Naive B cell (primary cell): ENCODE measurements at regions not wholly inside any gene's neighbourhood (a gene's known extent, or its start where the extent isn't known, plus 50 kb on each side); places are given as distances from the start of the nearest gene placed in this dataset.

Source experiments
- ATAC-seq, 2 donors: fragments of 150-1000 bp; cut with Tn5 transposase; 2 replicates each; pipeline ENCODE4 v1.10.0; 2021; ENCODE audit warnings: low read depth in 2 of 2, mild to moderate bottlenecking in 2 of 2, moderate library complexity in 2 of 2
- DNase-seq: peaks from one replicate; pipeline ENCODE4 v3.0.0; 2022
- H3K27ac Mint-ChIP-seq, 6 donors: one replicate each; pipeline ENCODE4 v1.8.0; 2020 to 2022; ENCODE audit warnings: mild to moderate bottlenecking in 6 of 6, mixed read lengths in 6 of 6, moderate library complexity in 5 of 6, inconsistent platforms in 2 of 6
- H3K27me3 Mint-ChIP-seq, 3 donors: one replicate each; pipeline ENCODE4 v1.8.0; 2021 to 2022; ENCODE audit warnings: mixed read lengths in 3 of 3, mild to moderate bottlenecking in 1 of 3
- H3K36me3 Mint-ChIP-seq, 2 donors: one replicate each; pipeline ENCODE4 v1.8.0; 2020 to 2022; ENCODE audit warnings: mixed read lengths in 2 of 2, inconsistent platforms in 1 of 2, mild to moderate bottlenecking in 1 of 2
- H3K4me1 Mint-ChIP-seq, 3 donors: one replicate each; pipeline ENCODE4 v1.8.0; 2020 to 2022; ENCODE audit warnings: mixed read lengths in 3 of 3, inconsistent platforms in 1 of 3, mild to moderate bottlenecking in 1 of 3, moderate library complexity in 1 of 3
- H3K4me3 Mint-ChIP-seq, 8 donors: one replicate each; pipeline ENCODE4 v1.8.0; 2020 to 2022; ENCODE audit warnings: mild to moderate bottlenecking in 8 of 8, mixed read lengths in 8 of 8, moderate library complexity in 8 of 8, inconsistent platforms in 2 of 8
- H3K9me3 Mint-ChIP-seq, 7 donors: one replicate each; pipeline ENCODE4 v1.8.0; 2020 to 2022; ENCODE audit warnings: mixed read lengths in 7 of 7, mild to moderate bottlenecking in 5 of 7, inconsistent platforms in 2 of 7, moderate library complexity in 1 of 7

- no peak overlapping the region for H3K27ac Mint-ChIP-seq
- H3K9me3 Mint-ChIP-seq: peaks cover 0 to 4% (median 0%) of the 10 kb centered on the region in 7 donors
- DNase-seq (no peak), ATAC-seq (no peak)
- H3K27me3 Mint-ChIP-seq: peaks cover 12 to 29% (median 23%) of the 10 kb centered on the region in 3 donors
- H3K36me3 Mint-ChIP-seq: no peaks in the 10 kb centered on the region
- H3K4me1 Mint-ChIP-seq: no peaks in the 10 kb centered on the region
- H3K4me3 Mint-ChIP-seq: no peak overlapping the region
Measured at GRCh38 chr1:55473661-55474060, 258.5 kb upstream of the USP24 start.

GRCh38 chr1:55472784-55473183 lies 257.6 kb upstream of the USP24 start:
- ATAC-seq (no peak), DNase-seq (no peak)
- H3K36me3 Mint-ChIP-seq: no peaks in the 10 kb centered on the region
- peaks cover 0 to 2% (median 0%) of the 10 kb centered on the region in 7 donors for H3K9me3 Mint-ChIP-seq
- no peak overlapping the region for H3K4me3 Mint-ChIP-seq
- H3K27ac Mint-ChIP-seq: no peak overlapping the region
- H3K27me3 Mint-ChIP-seq: peaks cover 12 to 24% (median 19%) of the 10 kb centered on the region in 3 donors
- no peaks in the 10 kb centered on the region for H3K4me1 Mint-ChIP-seq

- no peak for ATAC-seq
- Mint-ChIP-seq H3K9me3 (no peaks in the 10 kb centered on the region), H3K36me3 (no peaks in the 10 kb centered on the region), H3K4me1 (no peaks in the 10 kb centered on the region), H3K4me3 (no peak overlapping the region), H3K27ac (no peak overlapping the region), H3K27me3 (peaks cover 12 to 20% (median 14%) of the 10 kb centered on the region in 3 donors)
- DNase-seq: no peak
Measured at GRCh38 chr1:55472115-55472514, 257.0 kb upstream of the USP24 start.

- H3K36me3 Mint-ChIP-seq: no peaks in the 10 kb centered on the region
- no peak overlapping the region for H3K4me3 Mint-ChIP-seq
- H3K9me3 Mint-ChIP-seq: no peaks in the 10 kb centered on the region
- peaks cover 0 to 4% (median 0%) of the 10 kb centered on the region in 3 donors for H3K27me3 Mint-ChIP-seq
- DNase-seq (no peak), ATAC-seq (no peak)
- no peaks in the 10 kb centered on the region for H3K4me1 Mint-ChIP-seq
- no peak overlapping the region for H3K27ac Mint-ChIP-seq
Measured at GRCh38 chr1:55468142-55468795, 253.1 kb upstream of the USP24 start.

GRCh38 chr1:55466921-55467320 lies 251.8 kb upstream of the USP24 start:
- Mint-ChIP-seq H3K9me3 (no peaks in the 10 kb centered on the region), H3K27me3 (no peaks in the 10 kb centered on the region), H3K36me3 (no peaks in the 10 kb centered on the region), H3K4me3 (no peak overlapping the region), H3K27ac (no peak overlapping the region), H3K4me1 (no peaks in the 10 kb centered on the region)
- no peak for ATAC-seq
- no peak for DNase-seq

- Mint-ChIP-seq H3K36me3 (no peaks in the 10 kb centered on the region), H3K9me3 (no peaks in the 10 kb centered on the region), H3K4me1 (no peaks in the 10 kb centered on the region), H3K4me3 (no peak overlapping the region), H3K27me3 (no peaks in the 10 kb centered on the region), H3K27ac (no peak overlapping the region)
- ATAC-seq: no peak
- no peak for DNase-seq
Measured at GRCh38 chr1:55466373-55466772, 251.2 kb upstream of the USP24 start.

GRCh38 chr1:55464550-55464949 lies 249.4 kb upstream of the USP24 start:
- no peak for ATAC-seq
- Mint-ChIP-seq H3K27me3 (no peaks in the 10 kb centered on the region), H3K9me3 (peaks cover 0 to 4% (median 0%) of the 10 kb centered on the region in 7 donors), H3K27ac (no peak overlapping the region), H3K4me3 (no peak overlapping the region), H3K4me1 (no peaks in the 10 kb centered on the region), H3K36me3 (no peaks in the 10 kb centered on the region)
- DNase-seq: no peak

- Mint-ChIP-seq H3K36me3 (no peaks in the 10 kb centered on the region), H3K27ac (no peak overlapping the region), H3K27me3 (no peaks in the 10 kb centered on the region), H3K9me3 (peaks cover 0 to 4% (median 0%) of the 10 kb centered on the region in 7 donors), H3K4me3 (no peak overlapping the region), H3K4me1 (no peaks in the 10 kb centered on the region)
- ATAC-seq: no peak
- DNase-seq: no peak
Measured at GRCh38 chr1:55463814-55464475, 248.8 kb upstream of the USP24 start.

- Mint-ChIP-seq H3K27me3 (peaks cover 0 to 3% (median 0%) of the 10 kb centered on the region in 3 donors), H3K4me1 (no peaks in the 10 kb centered on the region), H3K9me3 (peaks cover 8 to 23% (median 20%) of the 10 kb centered on the region in 7 donors), H3K27ac (peak overlapping the region in 1 of 6 donors; percentile 90), H3K36me3 (peaks cover 0 to 5% of the 10 kb centered on the region in 2 donors), H3K4me3 (no peak overlapping the region)
- ATAC-seq (no peak), DNase-seq (no peak)
Measured at GRCh38 chr1:55457874-55458273, 242.7 kb upstream of the USP24 start.

- peaks cover 8 to 25% (median 20%) of the 10 kb centered on the region in 7 donors for H3K9me3 Mint-ChIP-seq
- H3K4me1 Mint-ChIP-seq: no peaks in the 10 kb centered on the region
- peaks cover 0 to 6% (median 3%) of the 10 kb centered on the region in 3 donors for H3K27me3 Mint-ChIP-seq
- no peak overlapping the region for H3K4me3 Mint-ChIP-seq
- H3K27ac Mint-ChIP-seq: no peak overlapping the region
- H3K36me3 Mint-ChIP-seq: peaks cover 0 to 5% of the 10 kb centered on the region in 2 donors
- DNase-seq (no peak), ATAC-seq (no peak)
Measured at GRCh38 chr1:55456971-55457370, 241.8 kb upstream of the USP24 start.

- peaks cover 3 to 19% (median 14%) of the 10 kb centered on the region in 3 donors for H3K27me3 Mint-ChIP-seq
- peaks cover 0 to 13% (median 4%) of the 10 kb centered on the region in 7 donors for H3K9me3 Mint-ChIP-seq
- ATAC-seq (no peak), DNase-seq (no peak)
- no peaks in the 10 kb centered on the region for H3K4me1 Mint-ChIP-seq
- H3K27ac Mint-ChIP-seq: no peak overlapping the region
- no peaks in the 10 kb centered on the region for H3K36me3 Mint-ChIP-seq
- no peak overlapping the region for H3K4me3 Mint-ChIP-seq
Measured at GRCh38 chr1:55448261-55448660, 233.1 kb upstream of the USP24 start.

- Mint-ChIP-seq H3K4me3 (no peak overlapping the region), H3K36me3 (no peaks in the 10 kb centered on the region), H3K27ac (no peak overlapping the region), H3K27me3 (peaks cover 3 to 22% (median 14%) of the 10 kb centered on the region in 3 donors), H3K4me1 (no peaks in the 10 kb centered on the region), H3K9me3 (peaks cover 0 to 13% (median 4%) of the 10 kb centered on the region in 7 donors)
- no peak for ATAC-seq
- no peak for DNase-seq
Measured at GRCh38 chr1:55447488-55447887, 232.3 kb upstream of the USP24 start.

- H3K27me3 Mint-ChIP-seq: peaks cover 3 to 15% (median 14%) of the 10 kb centered on the region in 3 donors
- ATAC-seq (no peak), DNase-seq (no peak)
- H3K4me3 Mint-ChIP-seq: no peak overlapping the region
- no peak overlapping the region for H3K27ac Mint-ChIP-seq
- H3K9me3 Mint-ChIP-seq: peaks cover 0 to 13% (median 4%) of the 10 kb centered on the region in 7 donors
- no peaks in the 10 kb centered on the region for H3K36me3 Mint-ChIP-seq
- H3K4me1 Mint-ChIP-seq: no peaks in the 10 kb centered on the region
Measured at GRCh38 chr1:55446351-55446750, 231.2 kb upstream of the USP24 start.

- Mint-ChIP-seq H3K9me3 (peaks cover 0 to 7% (median 0%) of the 10 kb centered on the region in 7 donors), H3K4me3 (no peak overlapping the region), H3K4me1 (no peaks in the 10 kb centered on the region), H3K27me3 (peaks cover 3 to 15% (median 10%) of the 10 kb centered on the region in 3 donors), H3K27ac (no peak overlapping the region), H3K36me3 (no peaks in the 10 kb centered on the region)
- DNase-seq: no peak
- ATAC-seq: no peak
Measured at GRCh38 chr1:55445416-55445815, 230.3 kb upstream of the USP24 start.
